Astrocyte (in vitro differentiated cells and primary cell): ENCODE measurements at regions not wholly inside any gene's neighbourhood (a gene's known extent, or its start where the extent isn't known, plus 50 kb on each side); places are given as distances from the start of the nearest gene placed in this dataset.

ENCODE experiments used
- DNase-seq: peaks from one replicate; pipeline ENCODE4 v3.0.0-alpha.2; 2010; ENCODE audit warnings: low read depth
- FAIRE-seq: peaks from 2 replicates; lab custom pipeline; 2011; peaks lifted over from hg19 to GRCh38; lab: Jason Lieb, UNC
- H2AFZ ChIP-seq: 2 replicates; pipeline ENCODE4 v1.6.0; 2012; ENCODE audit warnings: low read depth, low read length, inconsistent platforms
- H3K27ac ChIP-seq: 2 replicates; pipeline ENCODE4 v1.5.1; 2011; ENCODE audit warnings: low read depth, low read length, inconsistent platforms
- H3K27me3 ChIP-seq: 2 replicates; pipeline ENCODE4 v1.6.0; 2011; ENCODE audit warnings: low read length, inconsistent platforms; ENCODE audit not compliant: insufficient read depth
- H3K36me3 ChIP-seq: 2 replicates; pipeline ENCODE4 v1.5.1; 2011; ENCODE audit warnings: low read length, inconsistent platforms; ENCODE audit not compliant: insufficient read depth
- H3K4me1 ChIP-seq: 2 replicates; pipeline ENCODE4 v1.5.1; 2011; ENCODE audit warnings: low read length, inconsistent platforms; ENCODE audit not compliant: insufficient read depth
- H3K4me2 ChIP-seq: 2 replicates; pipeline ENCODE4 v1.6.0; 2012; ENCODE audit warnings: low read length, inconsistent platforms
- H3K4me3 ChIP-seq: 2 replicates; pipeline ENCODE4 v1.5.1; 2011; ENCODE audit warnings: low read depth, mild to moderate bottlenecking, low read length, inconsistent platforms; ENCODE audit not compliant: insufficient read depth
- H3K79me2 ChIP-seq: 2 replicates; pipeline ENCODE4 v1.6.0; 2012; ENCODE audit warnings: mild to moderate bottlenecking, low read length, inconsistent platforms; ENCODE audit not compliant: insufficient read depth
- H3K9ac ChIP-seq: 2 replicates; pipeline ENCODE4 v1.6.0; 2012; ENCODE audit warnings: mild to moderate bottlenecking, low read length, inconsistent platforms
- H3K9me3 ChIP-seq: 2 replicates; pipeline ENCODE4 v1.5.1; 2012; ENCODE audit warnings: low read depth, mild to moderate bottlenecking, low read length, inconsistent platforms; ENCODE audit not compliant: insufficient read depth
- H4K20me1 ChIP-seq: 2 replicates; pipeline ENCODE4 v1.6.0; 2012; ENCODE audit warnings: low read length, inconsistent platforms; ENCODE audit not compliant: insufficient read depth
- H3K27ac Mint-ChIP-seq: one replicate; pipeline ENCODE4 v1.8.0; 2021; ENCODE audit warnings: mild to moderate bottlenecking, mixed read lengths; ENCODE audit not compliant: unreplicated experiment
- H3K27me3 Mint-ChIP-seq: one replicate; pipeline ENCODE4 v1.8.0; 2021; ENCODE audit warnings: low read depth, mixed read lengths; ENCODE audit not compliant: unreplicated experiment
- H3K36me3 Mint-ChIP-seq: one replicate; pipeline ENCODE4 v1.8.0; 2021; ENCODE audit warnings: low read depth, mixed read lengths; ENCODE audit not compliant: unreplicated experiment
- H3K4me1 Mint-ChIP-seq: one replicate; pipeline ENCODE4 v1.8.0; 2021; ENCODE audit warnings: low read depth, mixed read lengths; ENCODE audit not compliant: unreplicated experiment
- H3K4me3 Mint-ChIP-seq: one replicate; pipeline ENCODE4 v1.8.0; 2021; ENCODE audit warnings: mild to moderate bottlenecking, moderate library complexity, mixed read lengths; ENCODE audit not compliant: unreplicated experiment
- H3K9me3 Mint-ChIP-seq: one replicate; pipeline ENCODE4 v1.8.0; 2021; ENCODE audit warnings: mild to moderate bottlenecking, mixed read lengths; ENCODE audit not compliant: unreplicated experiment
- EZH2 ChIP-seq: IDR thresholded peaks from 2 replicates; pipeline ENCODE4 v1.6.1; 2012; ENCODE audit warnings: mild to moderate bottlenecking, low read length, inconsistent platforms; ENCODE audit not compliant: insufficient read depth
- TF ChIP-seq, protein P1 (sequence below): IDR thresholded peaks from 2 replicates; pipeline ENCODE4 v1.5.1; 2011; ENCODE audit warnings: low read depth, mild to moderate bottlenecking, inconsistent platforms, low read length, moderate library complexity; ENCODE audit not compliant: insufficient read depth

- Histone ChIP-seq H3K4me2 (no peak overlapping the region), H3K27me3 (no peaks in the 10 kb centered on the region), H3K27ac (no peak overlapping the region), H3K36me3 (no peaks in the 10 kb centered on the region), H3K9ac (no peak overlapping the region), H4K20me1 (no peaks in the 10 kb centered on the region), H2AFZ (no peak overlapping the region), H3K9me3 (no peaks in the 10 kb centered on the region), H3K79me2 (no peaks in the 10 kb centered on the region), H3K4me3 (no peak overlapping the region), H3K4me1 (no peaks in the 10 kb centered on the region)
- DNase-seq: no peak
- FAIRE-seq: no peak
- H3K9me3 Mint-ChIP-seq: peaks cover 2% of the 10 kb centered on the region
- no peaks in the 10 kb centered on the region for H3K36me3 Mint-ChIP-seq
- TF ChIP-seq EZH2: no peak
- TF ChIP-seq, protein P1, sequence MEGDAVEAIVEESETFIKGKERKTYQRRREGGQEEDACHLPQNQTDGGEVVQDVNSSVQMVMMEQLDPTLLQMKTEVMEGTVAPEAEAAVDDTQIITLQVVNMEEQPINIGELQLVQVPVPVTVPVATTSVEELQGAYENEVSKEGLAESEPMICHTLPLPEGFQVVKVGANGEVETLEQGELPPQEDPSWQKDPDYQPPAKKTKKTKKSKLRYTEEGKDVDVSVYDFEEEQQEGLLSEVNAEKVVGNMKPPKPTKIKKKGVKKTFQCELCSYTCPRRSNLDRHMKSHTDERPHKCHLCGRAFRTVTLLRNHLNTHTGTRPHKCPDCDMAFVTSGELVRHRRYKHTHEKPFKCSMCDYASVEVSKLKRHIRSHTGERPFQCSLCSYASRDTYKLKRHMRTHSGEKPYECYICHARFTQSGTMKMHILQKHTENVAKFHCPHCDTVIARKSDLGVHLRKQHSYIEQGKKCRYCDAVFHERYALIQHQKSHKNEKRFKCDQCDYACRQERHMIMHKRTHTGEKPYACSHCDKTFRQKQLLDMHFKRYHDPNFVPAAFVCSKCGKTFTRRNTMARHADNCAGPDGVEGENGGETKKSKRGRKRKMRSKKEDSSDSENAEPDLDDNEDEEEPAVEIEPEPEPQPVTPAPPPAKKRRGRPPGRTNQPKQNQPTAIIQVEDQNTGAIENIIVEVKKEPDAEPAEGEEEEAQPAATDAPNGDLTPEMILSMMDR: no peak
- H3K4me1 Mint-ChIP-seq: no peaks in the 10 kb centered on the region
- H3K27me3 Mint-ChIP-seq: peaks cover 93% of the 10 kb centered on the region
- H3K27ac Mint-ChIP-seq: no peak overlapping the region
- H3K4me3 Mint-ChIP-seq: no peak overlapping the region
Measured at GRCh38 chr22:22384668-22385244, 123.8 kb downstream of the ZNF280B start.

DNA sequence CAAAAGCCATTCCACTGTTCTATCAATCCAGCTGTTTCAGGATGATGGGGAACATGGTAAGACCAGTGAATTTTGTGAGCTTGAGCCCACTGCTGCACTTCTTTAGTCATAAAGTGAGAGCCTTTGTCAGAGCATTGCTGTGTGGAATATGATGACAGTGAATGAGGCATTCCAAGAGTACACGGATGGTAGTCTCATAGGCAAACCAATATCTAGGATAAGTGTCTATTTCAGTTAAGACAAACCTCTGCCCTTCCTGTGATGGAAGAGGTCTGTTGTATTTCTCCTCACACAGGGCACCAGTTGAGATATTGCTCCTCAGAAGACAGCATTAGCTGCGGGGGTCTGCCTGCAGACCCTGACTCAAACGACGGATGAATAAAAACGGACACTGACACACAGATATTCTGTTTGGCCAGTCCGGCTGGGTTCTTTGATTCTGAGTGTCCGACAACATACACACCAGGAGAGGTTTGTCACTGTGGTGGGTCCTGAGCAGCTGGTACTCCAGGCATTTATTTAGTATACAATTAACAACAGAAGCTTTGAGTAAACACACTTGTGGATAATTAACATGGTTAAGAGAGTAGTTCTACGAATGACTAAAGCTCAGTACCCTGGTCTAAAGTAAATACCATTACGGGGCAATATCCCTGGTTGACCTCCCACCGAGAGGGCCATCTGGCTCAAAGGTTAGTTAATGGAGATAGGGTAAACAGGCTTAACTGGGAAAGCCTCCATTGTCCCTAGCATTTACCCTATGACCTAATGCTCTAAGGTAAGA is 121.7 kb downstream of the ZNF280B start:
- TF ChIP-seq EZH2: no peak
- TF ChIP-seq, protein P1: no peak
- no peak overlapping the region for H3K27ac ChIP-seq
- no peaks in the 10 kb centered on the region for H3K4me1 ChIP-seq
- Mint-ChIP-seq H3K27me3 (peaks cover 96% of the 10 kb centered on the region), H3K9me3 (peaks cover 2% of the 10 kb centered on the region), H3K4me1 (no peaks in the 10 kb centered on the region), H3K27ac (no peak overlapping the region), H3K36me3 (no peaks in the 10 kb centered on the region), H3K4me3 (no peak overlapping the region)
- H4K20me1 ChIP-seq: no peaks in the 10 kb centered on the region
- no peaks in the 10 kb centered on the region for H3K36me3 ChIP-seq
- no peak overlapping the region for H3K9ac ChIP-seq
- H3K4me3 ChIP-seq: no peak overlapping the region
- DNase-seq (no peak), FAIRE-seq (no peak)
- H2AFZ ChIP-seq: no peak overlapping the region
- no peak overlapping the region for H3K4me2 ChIP-seq
- H3K27me3 ChIP-seq: no peaks in the 10 kb centered on the region
- no peaks in the 10 kb centered on the region for H3K79me2 ChIP-seq
- no peaks in the 10 kb centered on the region for H3K9me3 ChIP-seq

GRCh38 chr22:22387386-22387736 is 121.2 kb downstream of the ZNF280B start:
- no peaks in the 10 kb centered on the region for H3K27me3 ChIP-seq
- H3K27me3 Mint-ChIP-seq: peaks cover 97% of the 10 kb centered on the region
- no peak for TF ChIP-seq EZH2
- TF ChIP-seq, protein P1: no peak

More at GRCh38 chr22:22387386-22387736, 121.2 kb downstream of the ZNF280B start:
- no peak overlapping the region for H3K4me2 ChIP-seq
- no peak overlapping the region for H3K9ac ChIP-seq
- no peaks in the 10 kb centered on the region for H3K79me2 ChIP-seq
- no peaks in the 10 kb centered on the region for H3K4me1 Mint-ChIP-seq
- H4K20me1 ChIP-seq: no peaks in the 10 kb centered on the region
- H3K4me1 ChIP-seq: no peaks in the 10 kb centered on the region
- H3K9me3 Mint-ChIP-seq: peaks cover 3% of the 10 kb centered on the region
- DNase-seq: no peak
- H3K4me3 ChIP-seq: no peak overlapping the region
- H3K36me3 ChIP-seq: no peaks in the 10 kb centered on the region
- H3K9me3 ChIP-seq: no peaks in the 10 kb centered on the region
- H3K4me3 Mint-ChIP-seq: no peak overlapping the region
- no peak overlapping the region for H3K27ac Mint-ChIP-seq
- FAIRE-seq: no peak
- H2AFZ ChIP-seq: no peak overlapping the region
- H3K36me3 Mint-ChIP-seq: no peaks in the 10 kb centered on the region
- H3K27ac ChIP-seq: no peak overlapping the region
